ENCODE measurements at regions not wholly inside any gene's neighbourhood (a gene's known extent, or its start where the extent isn't known, plus 50 kb on each side); places are given as distances from the start of the nearest gene placed in this dataset.

GRCh38 chr5:61967681-61968080, 338.3 kb upstream of the KIF2A start:
- Histone ChIP-seq H2BK120ac (ENCODE audit: low read depth, low read length) (no peak overlapping the region), H2BK12ac (ENCODE audit: low read length) (no peak overlapping the region), H2AK5ac (ENCODE audit: low read depth, low read length) (no peak overlapping the region), H3K9ac (ENCODE audit: low read depth, low read length, poor library complexity) (no peak overlapping the region), H4K8ac (ENCODE audit: low read depth, low read length) (no peak overlapping the region), H3K4me1 (ENCODE audit: control insufficient read depth in 2 of 2, insufficient read depth in 1 of 2, low read depth in 1 of 2, low read length in 2 of 2) (no peaks in the 10 kb centered on the region), H2BK5ac (ENCODE audit: low read length) (no peak overlapping the region), H3K79me1 (ENCODE audit: low read depth, low read length) (no peaks in the 10 kb centered on the region), H3K18ac (ENCODE audit: low read length) (no peak overlapping the region), H3K27ac (replicated peaks; ENCODE audit: low read length) (no peak overlapping the region), H3K9me3 (replicated peaks in 1 of 2; ENCODE audit: control insufficient read depth in 2 of 2, insufficient read depth in 1 of 2, low read depth in 1 of 2, low read length in 2 of 2) (no peaks in the 10 kb centered on the region), H3K36me3 (replicated peaks in 1 of 2; ENCODE audit: control insufficient read depth in 2 of 2, insufficient read depth in 2 of 2, low read length in 2 of 2) (no peaks in the 10 kb centered on the region), H3K4me3 (ENCODE audit: low read length in 2 of 2) (no peak overlapping the region), H3K4me2 (ENCODE audit: insufficient read depth, low read length, poor library complexity, severe bottlenecking) (no peak overlapping the region), H3K23ac (ENCODE audit: low read depth, low read length, poor library complexity) (no peak overlapping the region), H3K14ac (ENCODE audit: low read length) (no peak overlapping the region), H2BK15ac (ENCODE audit: low read length) (no peak overlapping the region), H3K27me3 (ENCODE audit: control insufficient read depth in 3 of 3, insufficient read depth in 3 of 3, low read depth in 1 of 3, low read length in 3 of 3) (peaks cover 0 to 13% (median 0%) of the 10 kb centered on the region in 3 experiments), H3K4ac (ENCODE audit: low read length) (no peak overlapping the region), H4K91ac (ENCODE audit: low read depth, low read length, poor library complexity) (no peak overlapping the region), H2AFZ (ENCODE audit: low read length) (no peak overlapping the region)
- no peak for DNase-seq (ENCODE audit: low spot score)
- no CpG with 5 or more reads among the region's 3 CpGs for WGBS, 2 donors (ENCODE audit: extremely low coverage in 2 of 2, insufficient read length in 2 of 2, insufficient replicate concordance in 1 of 2)

GRCh38 chr5:61969347-61969746, 336.7 kb upstream of the KIF2A start:
- Histone ChIP-seq H2BK12ac (ENCODE audit: low read length) (no peak overlapping the region), H2BK5ac (ENCODE audit: low read length) (no peak overlapping the region), H3K14ac (ENCODE audit: low read length) (no peak overlapping the region), H3K4ac (ENCODE audit: low read length) (no peak overlapping the region), H2AK5ac (ENCODE audit: low read depth, low read length) (no peak overlapping the region), H4K8ac (ENCODE audit: low read depth, low read length) (no peak overlapping the region), H3K4me1 (ENCODE audit: control insufficient read depth in 2 of 2, insufficient read depth in 1 of 2, low read depth in 1 of 2, low read length in 2 of 2) (no peaks in the 10 kb centered on the region), H2BK120ac (ENCODE audit: low read depth, low read length) (no peak overlapping the region), H3K23ac (ENCODE audit: low read depth, low read length, poor library complexity) (no peak overlapping the region), H3K4me3 (ENCODE audit: low read length in 2 of 2) (no peak overlapping the region), H2AFZ (ENCODE audit: low read length) (no peak overlapping the region), H3K18ac (ENCODE audit: low read length) (no peak overlapping the region), H3K9ac (ENCODE audit: low read depth, low read length, poor library complexity) (no peak overlapping the region), H3K27ac (replicated peaks; ENCODE audit: low read length) (no peak overlapping the region), H2BK15ac (ENCODE audit: low read length) (no peak overlapping the region), H3K79me1 (ENCODE audit: low read depth, low read length) (no peaks in the 10 kb centered on the region), H3K27me3 (ENCODE audit: control insufficient read depth in 3 of 3, insufficient read depth in 3 of 3, low read depth in 1 of 3, low read length in 3 of 3) (peaks cover 0 to 16% (median 0%) of the 10 kb centered on the region in 3 experiments), H3K9me3 (replicated peaks in 1 of 2; ENCODE audit: control insufficient read depth in 2 of 2, insufficient read depth in 1 of 2, low read depth in 1 of 2, low read length in 2 of 2) (no peaks in the 10 kb centered on the region), H4K91ac (ENCODE audit: low read depth, low read length, poor library complexity) (no peak overlapping the region), H3K36me3 (replicated peaks in 1 of 2; ENCODE audit: control insufficient read depth in 2 of 2, insufficient read depth in 2 of 2, low read length in 2 of 2) (no peaks in the 10 kb centered on the region), H3K4me2 (ENCODE audit: insufficient read depth, low read length, poor library complexity, severe bottlenecking) (no peak overlapping the region)
- WGBS, 2 donors (ENCODE audit: extremely low coverage in 2 of 2, insufficient read length in 2 of 2, insufficient replicate concordance in 1 of 2): no CpG with 5 or more reads among the region's 2 CpGs
- DNase-seq (ENCODE audit: low spot score): no peak

- peaks cover 0 to 16% (median 0%) of the 10 kb centered on the region in 3 experiments for H3K27me3 ChIP-seq (ENCODE audit: control insufficient read depth in 3 of 3, insufficient read depth in 3 of 3, low read depth in 1 of 3, low read length in 3 of 3)
- no peak overlapping the region for H3K18ac ChIP-seq (ENCODE audit: low read length)
- H3K14ac ChIP-seq (ENCODE audit: low read length): no peak overlapping the region
- H2BK5ac ChIP-seq (ENCODE audit: low read length): no peak overlapping the region
- H3K36me3 ChIP-seq (replicated peaks in 1 of 2; ENCODE audit: control insufficient read depth in 2 of 2, insufficient read depth in 2 of 2, low read length in 2 of 2): no peaks in the 10 kb centered on the region
- no peak overlapping the region for H3K4me2 ChIP-seq (ENCODE audit: insufficient read depth, low read length, poor library complexity, severe bottlenecking)
- H2BK12ac ChIP-seq (ENCODE audit: low read length): no peak overlapping the region
- no peak overlapping the region for H2BK120ac ChIP-seq (ENCODE audit: low read depth, low read length)
- H3K79me1 ChIP-seq (ENCODE audit: low read depth, low read length): no peaks in the 10 kb centered on the region
- no peak overlapping the region for H3K9ac ChIP-seq (ENCODE audit: low read depth, low read length, poor library complexity)
- no peaks in the 10 kb centered on the region for H3K9me3 ChIP-seq (replicated peaks in 1 of 2; ENCODE audit: control insufficient read depth in 2 of 2, insufficient read depth in 1 of 2, low read depth in 1 of 2, low read length in 2 of 2)
- no peak overlapping the region for H2AK5ac ChIP-seq (ENCODE audit: low read depth, low read length)
- no peak overlapping the region for H4K91ac ChIP-seq (ENCODE audit: low read depth, low read length, poor library complexity)
- H3K27ac ChIP-seq (replicated peaks; ENCODE audit: low read length): no peak overlapping the region
- no peak overlapping the region for H2AFZ ChIP-seq (ENCODE audit: low read length)
- DNase-seq (ENCODE audit: low spot score): no peak
- no peak overlapping the region for H4K8ac ChIP-seq (ENCODE audit: low read depth, low read length)
- no peak overlapping the region for H3K4me3 ChIP-seq (ENCODE audit: low read length in 2 of 2)
- no peak overlapping the region for H3K4ac ChIP-seq (ENCODE audit: low read length)
- no peaks in the 10 kb centered on the region for H3K4me1 ChIP-seq (ENCODE audit: control insufficient read depth in 2 of 2, insufficient read depth in 1 of 2, low read depth in 1 of 2, low read length in 2 of 2)
- no peak overlapping the region for H3K23ac ChIP-seq (ENCODE audit: low read depth, low read length, poor library complexity)
- WGBS, 2 donors (ENCODE audit: extremely low coverage in 2 of 2, insufficient read length in 2 of 2, insufficient replicate concordance in 1 of 2): no CpG with 5 or more reads among the region's 2 CpGs
- H2BK15ac ChIP-seq (ENCODE audit: low read length): no peak overlapping the region
These were observed 336.3 kb upstream of the KIF2A start for GRCh38 chr5:61969755-61970154.

GRCh38 chr5:61970218-61970617, 335.8 kb upstream of the KIF2A start:
- Histone ChIP-seq H3K18ac (ENCODE audit: low read length) (no peak overlapping the region), H3K27ac (replicated peaks; ENCODE audit: low read length) (no peak overlapping the region), H2BK120ac (ENCODE audit: low read depth, low read length) (no peak overlapping the region), H2AK5ac (ENCODE audit: low read depth, low read length) (no peak overlapping the region), H3K79me1 (ENCODE audit: low read depth, low read length) (no peaks in the 10 kb centered on the region), H3K9ac (ENCODE audit: low read depth, low read length, poor library complexity) (no peak overlapping the region), H3K23ac (ENCODE audit: low read depth, low read length, poor library complexity) (no peak overlapping the region), H3K4ac (ENCODE audit: low read length) (no peak overlapping the region), H3K4me1 (ENCODE audit: control insufficient read depth in 2 of 2, insufficient read depth in 1 of 2, low read depth in 1 of 2, low read length in 2 of 2) (no peaks in the 10 kb centered on the region), H3K9me3 (replicated peaks in 1 of 2; ENCODE audit: control insufficient read depth in 2 of 2, insufficient read depth in 1 of 2, low read depth in 1 of 2, low read length in 2 of 2) (no peaks in the 10 kb centered on the region), H3K14ac (ENCODE audit: low read length) (no peak overlapping the region), H3K4me2 (ENCODE audit: insufficient read depth, low read length, poor library complexity, severe bottlenecking) (no peak overlapping the region), H3K4me3 (ENCODE audit: low read length in 2 of 2) (no peak overlapping the region), H4K91ac (ENCODE audit: low read depth, low read length, poor library complexity) (no peak overlapping the region), H3K36me3 (replicated peaks in 1 of 2; ENCODE audit: control insufficient read depth in 2 of 2, insufficient read depth in 2 of 2, low read length in 2 of 2) (no peaks in the 10 kb centered on the region), H2BK12ac (ENCODE audit: low read length) (no peak overlapping the region), H4K8ac (ENCODE audit: low read depth, low read length) (no peak overlapping the region), H2BK5ac (ENCODE audit: low read length) (no peak overlapping the region), H3K27me3 (ENCODE audit: control insufficient read depth in 3 of 3, insufficient read depth in 3 of 3, low read depth in 1 of 3, low read length in 3 of 3) (peaks cover 0 to 16% (median 0%) of the 10 kb centered on the region in 3 experiments), H2AFZ (ENCODE audit: low read length) (no peak overlapping the region), H2BK15ac (ENCODE audit: low read length) (no peak overlapping the region)
- WGBS, 2 donors (ENCODE audit: extremely low coverage in 2 of 2, insufficient read length in 2 of 2, insufficient replicate concordance in 1 of 2): no CpG with 5 or more reads among the region's 7 CpGs
- DNase-seq (ENCODE audit: low spot score): no peak
